Liver (tissue), 8 donors: ENCODE measurements at regions not wholly inside any gene's neighbourhood (a gene's known extent, or its start where the extent isn't known, plus 50 kb on each side); places are given as distances from the start of the nearest gene placed in this dataset.

Experiments
- DNase-seq: peaks from one replicate; pipeline ENCODE4 v3.0.0-alpha.2; 2017; ENCODE audit warnings: low spot score
- H3K27ac ChIP-seq, 2 donors: one replicate each; pipeline ENCODE4 v1.7.0; 2013; ENCODE audit warnings: inconsistent platforms in 2 of 2, low read length in 2 of 2, control low read depth in 1 of 2, low read depth in 1 of 2, mild to moderate bottlenecking in 1 of 2
- H3K27me3 ChIP-seq, 4 donors: one replicate each; pipeline versions ENCODE4 v1.6.1 to v1.7.0; 2013; ENCODE audit warnings: low read length in 3 of 4, inconsistent platforms in 1 of 4, mild to moderate bottlenecking in 1 of 4, moderate library complexity in 1 of 4; ENCODE audit not compliant: control insufficient read depth in 4 of 4, insufficient read depth in 4 of 4
- H3K36me3 ChIP-seq, 4 donors: one replicate each; pipeline versions ENCODE4 v1.6.1 to v1.7.0; 2013; ENCODE audit warnings: low read length in 3 of 4, mild to moderate bottlenecking in 3 of 4, low read depth in 1 of 4, moderate library complexity in 1 of 4; ENCODE audit not compliant: control insufficient read depth in 4 of 4, insufficient read depth in 3 of 4
- H3K4me1 ChIP-seq, 4 donors: one replicate each; pipeline versions ENCODE4 v1.6.1 to v1.7.0; 2013; ENCODE audit warnings: low read length in 3 of 4, mild to moderate bottlenecking in 3 of 4, moderate library complexity in 1 of 4; ENCODE audit not compliant: control insufficient read depth in 4 of 4, insufficient read depth in 4 of 4
- H3K4me3 ChIP-seq, 3 donors: one replicate each; pipeline versions ENCODE4 v1.6.1 to v1.7.0; 2013; ENCODE audit warnings: low read length in 3 of 3, control low read depth in 1 of 3, low read depth in 1 of 3, mild to moderate bottlenecking in 1 of 3
- H3K9ac ChIP-seq, 2 donors: one replicate each; pipeline ENCODE4 v1.7.0; 2013; ENCODE audit warnings: low read length in 2 of 2, mild to moderate bottlenecking in 2 of 2, moderate library complexity in 2 of 2, control low read depth in 1 of 2, low read depth in 1 of 2
- H3K9me3 ChIP-seq, 4 donors: one replicate each; pipeline versions ENCODE4 v1.6.1 to v1.7.0; 2013; ENCODE audit warnings: low read length in 3 of 4; ENCODE audit not compliant: control insufficient read depth in 4 of 4
- ATF3 ChIP-seq: IDR thresholded peaks from 2 replicates; pipeline ENCODE4 v1.6.1; 2016; ENCODE audit warnings: antibody characterized with exemption
- CTCF ChIP-seq: fragments of 150-350 bp; IDR thresholded peaks from 2 replicates; pipeline ENCODE4 v1.5.1; 2017; ENCODE audit warnings: improper control_type of control experiment, low read depth, low read length; ENCODE audit not compliant: missing input control
- EGR1 ChIP-seq, 2 donors: IDR thresholded peaks; 2 replicates each; pipeline ENCODE4 v1.6.1; 2016 to 2018; ENCODE audit warnings: antibody characterized with exemption in 2 of 2, low read depth in 2 of 2
- FOXA1 ChIP-seq: IDR thresholded peaks from 2 replicates; pipeline ENCODE4 v1.6.1; 2016; ENCODE audit warnings: antibody characterized with exemption
- HNF4A ChIP-seq, 2 donors: conservative IDR thresholded peaks; 2 replicates each; pipeline ENCODE4 v1.6.1; 2016; ENCODE audit warnings: antibody characterized with exemption in 2 of 2, mild to moderate bottlenecking in 2 of 2
- HNF4G ChIP-seq: IDR thresholded peaks from 2 replicates; pipeline ENCODE4 v1.6.1; 2016; ENCODE audit warnings: antibody characterized with exemption
- MAX ChIP-seq: IDR thresholded peaks from 2 replicates; pipeline ENCODE4 v1.6.1; 2016; ENCODE audit warnings: antibody characterized with exemption
- NR2F2 ChIP-seq: IDR thresholded peaks from 2 replicates; pipeline ENCODE4 v1.6.1; 2016; ENCODE audit warnings: antibody characterized with exemption
- REST ChIP-seq: IDR thresholded peaks from 2 replicates; pipeline ENCODE4 v1.6.1; 2016; ENCODE audit warnings: antibody characterized with exemption, mild to moderate bottlenecking
- RXRA ChIP-seq, 2 donors: IDR thresholded peaks; 2 replicates each; pipeline ENCODE4 v1.6.1; 2017 to 2018; ENCODE audit warnings: antibody characterized with exemption in 2 of 2, mild to moderate bottlenecking in 1 of 2
- SP1 ChIP-seq: IDR thresholded peaks from 2 replicates; pipeline ENCODE4 v1.6.1; 2018; ENCODE audit warnings: antibody characterized with exemption, mild to moderate bottlenecking
- TAF1 ChIP-seq: conservative IDR thresholded peaks from 2 replicates; pipeline ENCODE4 v1.6.1; 2016; ENCODE audit warnings: antibody characterized with exemption, mild to moderate bottlenecking
- YY1 ChIP-seq: IDR thresholded peaks from 2 replicates; pipeline ENCODE4 v1.6.1; 2016; ENCODE audit warnings: antibody characterized with exemption, mild to moderate bottlenecking
- ZBTB33 ChIP-seq: IDR thresholded peaks from 2 replicates; pipeline ENCODE4 v1.6.1; 2016; ENCODE audit warnings: antibody characterized with exemption
- WGBS: extraction: QIAGEN DNeasy Blood & Tissue Kit; methylation state at CpG from one replicate; pipeline ENCODE4 v1.1.7; 2013; 5-methylcytosine and 5-hydroxymethylcytosine counted together
- donor health status: healthy.
- donor health status: healthy.
- donor health status: healthy.
- donor health status: healthy.
- donor health status: healthy.

GRCh38 chr2:70374616-70375015, 72.7 kb upstream of the FAM136A start:
- WGBS, result 66% methylated on average over 2 of the region's 2 CpGs
- H3K36me3 ChIP-seq, result no peaks in the 10 kb centered on the region
- no peak overlapping the region for H3K4me3 ChIP-seq
- no peak for DNase-seq
- no peaks in the 10 kb centered on the region for H3K27me3 ChIP-seq
- no peak overlapping the region for H3K27ac ChIP-seq
- H3K9me3 ChIP-seq, result no peaks in the 10 kb centered on the region
- no peaks in the 10 kb centered on the region for H3K4me1 ChIP-seq
- TF ChIP-seq SP1 (no peak), RXRA (IDR thresholded peaks at IDR 0.05) (no peak), MAX (no peak), ZBTB33 (no peak), CTCF (no peak), ATF3 (no peak), FOXA1 (no peak), HNF4G (no peak), HNF4A (conservative IDR thresholded peaks at IDR 0.05) (no peak), EGR1 (IDR thresholded peaks at IDR 0.05; ENCODE audit: low read depth in 2 of 2) (no peak), TAF1 (no peak), YY1 (no peak), REST (no peak), NR2F2 (no peak)
- H3K9ac ChIP-seq, result no peak overlapping the region

GRCh38 chr2:70371753-70372152, 69.9 kb upstream of the FAM136A start:
- Histone ChIP-seq H3K9ac (no peak overlapping the region), H3K9me3 (no peaks in the 10 kb centered on the region), H3K36me3 (no peaks in the 10 kb centered on the region), H3K4me3 (no peak overlapping the region), H3K27me3 (no peaks in the 10 kb centered on the region), H3K27ac (no peak overlapping the region), H3K4me1 (no peaks in the 10 kb centered on the region)
- no peak for DNase-seq
- TF ChIP-seq TAF1 (no peak), REST (no peak), ATF3 (no peak)
- WGBS, result 69% methylated on average over 3 of the region's 3 CpGs
